ENCODE measurements at regions not wholly inside any gene's neighbourhood (a gene's known extent, or its start where the extent isn't known, plus 50 kb on each side); places are given as distances from the start of the nearest gene placed in this dataset.

DNA sequence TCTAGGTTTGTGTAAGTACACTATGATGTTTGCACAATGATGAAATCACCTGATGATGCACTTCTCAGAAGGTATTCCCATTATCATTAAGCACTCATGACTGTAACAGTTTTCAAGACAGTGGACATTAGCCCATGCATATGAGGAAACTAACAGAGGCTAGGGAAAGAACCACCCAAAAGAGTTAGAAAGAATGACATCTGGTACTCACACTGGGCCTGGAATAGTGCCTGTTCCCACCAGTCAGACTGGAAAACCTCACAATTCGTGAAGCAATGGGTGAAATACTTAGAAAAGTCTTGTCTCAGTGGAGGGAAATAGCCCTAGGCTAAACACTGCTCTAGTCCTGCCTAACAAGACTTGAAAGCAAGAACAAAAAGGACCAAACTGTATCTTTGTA, 117.4 kb upstream of the GDNF start:
- DNase-seq = no peak
- Mint-ChIP-seq H3K4me3 (no peak overlapping the region), H3K27ac (no peak overlapping the region), H3K27me3 (ENCODE audit: insufficient read depth) (peaks cover 4% of the 10 kb centered on the region; the same call in 1 of the 2 replicates), H3K4me1 (ENCODE audit: low read depth) (no peaks in the 10 kb centered on the region), H3K9me3 (peaks cover 22% of the 10 kb centered on the region), H3K36me3 (ENCODE audit: low read depth) (peaks cover 6% of the 10 kb centered on the region)
- TF ChIP-seq, protein P1, sequence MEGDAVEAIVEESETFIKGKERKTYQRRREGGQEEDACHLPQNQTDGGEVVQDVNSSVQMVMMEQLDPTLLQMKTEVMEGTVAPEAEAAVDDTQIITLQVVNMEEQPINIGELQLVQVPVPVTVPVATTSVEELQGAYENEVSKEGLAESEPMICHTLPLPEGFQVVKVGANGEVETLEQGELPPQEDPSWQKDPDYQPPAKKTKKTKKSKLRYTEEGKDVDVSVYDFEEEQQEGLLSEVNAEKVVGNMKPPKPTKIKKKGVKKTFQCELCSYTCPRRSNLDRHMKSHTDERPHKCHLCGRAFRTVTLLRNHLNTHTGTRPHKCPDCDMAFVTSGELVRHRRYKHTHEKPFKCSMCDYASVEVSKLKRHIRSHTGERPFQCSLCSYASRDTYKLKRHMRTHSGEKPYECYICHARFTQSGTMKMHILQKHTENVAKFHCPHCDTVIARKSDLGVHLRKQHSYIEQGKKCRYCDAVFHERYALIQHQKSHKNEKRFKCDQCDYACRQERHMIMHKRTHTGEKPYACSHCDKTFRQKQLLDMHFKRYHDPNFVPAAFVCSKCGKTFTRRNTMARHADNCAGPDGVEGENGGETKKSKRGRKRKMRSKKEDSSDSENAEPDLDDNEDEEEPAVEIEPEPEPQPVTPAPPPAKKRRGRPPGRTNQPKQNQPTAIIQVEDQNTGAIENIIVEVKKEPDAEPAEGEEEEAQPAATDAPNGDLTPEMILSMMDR (IDR thresholded peaks at IDR 0.05) = no peak

DNA sequence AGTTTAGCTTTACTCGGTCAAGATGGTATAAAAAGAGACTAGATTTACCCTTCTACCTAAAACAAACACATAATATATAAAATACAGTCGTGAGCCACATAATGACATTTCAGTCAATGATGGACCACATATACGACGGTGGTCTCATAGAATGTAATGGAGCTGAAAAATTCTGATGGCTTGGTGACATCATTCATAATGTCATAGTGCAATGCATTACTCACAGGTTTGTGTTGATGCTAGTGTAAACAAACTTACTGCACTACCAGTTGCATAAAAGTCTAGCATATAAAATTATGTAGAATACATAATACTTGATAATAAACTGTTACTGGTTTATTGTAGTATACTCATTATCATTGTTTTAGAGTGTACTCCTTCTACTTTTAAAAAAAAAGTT, 115.9 kb upstream of the GDNF start:
- DNase-seq = no peak
- Mint-ChIP-seq H3K27me3 (ENCODE audit: insufficient read depth) (peaks cover 4% of the 10 kb centered on the region; the same call in 1 of the 2 replicates), H3K36me3 (ENCODE audit: low read depth) (peaks cover 6% of the 10 kb centered on the region), H3K4me3 (no peak overlapping the region), H3K27ac (no peak overlapping the region), H3K4me1 (ENCODE audit: low read depth) (no peaks in the 10 kb centered on the region), H3K9me3 (peaks cover 22% of the 10 kb centered on the region)
- TF ChIP-seq, protein P1 (IDR thresholded peaks at IDR 0.05) = no peak

DNA sequence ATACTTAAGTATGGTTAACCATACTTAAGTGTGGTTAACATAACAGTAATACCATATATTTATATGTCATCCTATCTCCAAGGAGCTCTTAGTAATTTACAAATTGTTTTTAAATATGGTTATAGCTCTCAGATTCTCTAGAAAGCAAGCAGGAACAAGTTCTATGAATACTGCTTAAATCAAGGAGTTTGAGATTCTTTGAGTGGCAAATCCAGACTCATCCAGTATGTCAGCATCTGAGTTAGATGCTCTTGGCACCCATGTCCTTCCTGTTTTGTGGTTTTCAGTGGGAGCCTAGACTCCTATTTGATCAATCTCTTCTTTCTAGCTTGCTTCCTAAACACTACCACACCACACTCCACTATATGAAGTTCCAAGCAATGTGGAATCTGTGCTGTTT, 114.7 kb upstream of the GDNF start:
- DNase-seq = no peak
- no peak overlapping the region for H3K4me3 Mint-ChIP-seq
- H3K9me3 Mint-ChIP-seq = peaks cover 21% of the 10 kb centered on the region
- TF ChIP-seq, protein P1 (IDR thresholded peaks at IDR 0.05) = no peak
- peaks cover 9% of the 10 kb centered on the region; the same call in 1 of the 2 replicates for H3K27me3 Mint-ChIP-seq (ENCODE audit: insufficient read depth)
- H3K36me3 Mint-ChIP-seq (ENCODE audit: low read depth) = peaks cover 6% of the 10 kb centered on the region
- H3K27ac Mint-ChIP-seq = no peak overlapping the region
- H3K4me1 Mint-ChIP-seq (ENCODE audit: low read depth) = no peaks in the 10 kb centered on the region

DNA sequence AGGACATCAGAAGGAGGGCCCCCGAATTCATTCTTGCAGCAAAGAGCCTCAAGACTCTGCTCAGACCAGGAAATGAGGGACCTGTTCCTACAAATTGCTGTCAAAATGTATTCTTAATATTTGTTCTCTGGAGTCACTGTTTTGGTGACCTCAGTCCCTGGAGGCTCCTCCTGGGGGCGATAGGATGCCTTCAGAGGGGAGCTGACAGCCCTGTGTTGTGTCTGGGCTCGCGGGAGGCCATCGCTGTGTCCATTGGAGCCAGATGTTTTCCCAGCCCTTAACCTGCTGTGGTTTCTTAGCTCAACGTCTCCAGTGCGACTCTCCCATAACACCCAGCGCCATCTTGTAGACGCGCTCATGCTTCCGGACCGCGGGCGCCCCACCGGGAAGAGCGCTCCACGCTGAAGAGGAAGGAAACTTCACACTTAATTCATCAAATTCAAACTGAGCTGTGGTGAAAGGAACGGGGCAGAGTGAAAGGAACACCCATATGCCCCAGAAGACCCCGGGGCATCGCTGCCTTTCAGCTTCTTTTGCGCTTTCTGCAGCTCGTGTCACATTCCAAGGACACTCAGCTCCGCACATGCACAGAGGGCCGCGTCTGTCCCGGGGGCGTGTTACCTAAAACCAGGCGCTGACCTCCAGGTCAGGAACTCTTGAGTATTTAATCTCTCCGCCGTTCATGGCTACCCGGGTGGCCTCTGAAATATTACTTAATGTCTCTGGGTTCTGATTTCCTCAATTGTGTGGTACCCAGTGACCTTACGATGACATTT, 112.3 kb upstream of the GDNF start:
- DNase-seq = no peak
- Mint-ChIP-seq H3K27me3 (ENCODE audit: insufficient read depth) (peaks cover 15% of the 10 kb centered on the region), H3K4me1 (ENCODE audit: low read depth) (no peaks in the 10 kb centered on the region), H3K36me3 (ENCODE audit: low read depth) (no peaks in the 10 kb centered on the region), H3K4me3 (peak overlapping the region; percentile 30; the same call in 1 of the 2 replicates), H3K9me3 (no peaks in the 10 kb centered on the region), H3K27ac (no peak overlapping the region)
- TF ChIP-seq, protein P1 (IDR thresholded peaks at IDR 0.05) = no peak

DNA sequence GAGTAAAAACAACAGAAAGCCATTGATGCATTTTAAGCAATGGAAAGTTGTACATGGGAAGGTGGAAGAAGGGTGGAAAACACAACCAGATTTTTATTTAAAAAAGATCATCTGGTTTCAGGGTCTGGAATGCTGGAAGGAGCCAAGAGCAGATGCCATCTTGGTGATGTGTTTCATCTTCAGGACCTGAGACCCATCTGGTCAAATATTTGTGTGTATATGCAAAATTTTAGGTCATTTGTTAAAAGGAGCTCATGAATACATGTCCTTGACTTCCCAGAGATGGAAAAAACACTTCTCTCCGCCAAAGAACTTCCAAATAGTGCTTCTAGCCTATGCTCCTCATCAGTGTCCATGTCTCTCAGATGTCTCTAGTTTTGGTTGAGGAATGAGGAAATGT, 110.6 kb upstream of the GDNF start:
- H3K9me3 Mint-ChIP-seq = no peaks in the 10 kb centered on the region
- H3K27ac Mint-ChIP-seq = no peak overlapping the region
- no peaks in the 10 kb centered on the region for H3K4me1 Mint-ChIP-seq (ENCODE audit: low read depth)
- no peak overlapping the region for H3K4me3 Mint-ChIP-seq
- no peak for DNase-seq
- peaks cover 15% of the 10 kb centered on the region for H3K27me3 Mint-ChIP-seq (ENCODE audit: insufficient read depth)
- TF ChIP-seq, protein P1 (IDR thresholded peaks at IDR 0.05) = no peak
- no peaks in the 10 kb centered on the region for H3K36me3 Mint-ChIP-seq (ENCODE audit: low read depth)

Data from HFFc6 (cell line).